T-helper 1 cell treated with Interleukin-12 subunit alpha and Interleukin-12 subunit beta and Interleukin-4 antibody, amounts not matched to agents 30 ng/mL and 1 ng/mL, for 36 hours (primary cell): ENCODE measurements at regions not wholly inside any gene's neighbourhood (a gene's known extent, or its start where the extent isn't known, plus 50 kb on each side); places are given as distances from the start of the nearest gene placed in this dataset.
"Not testable (repeated sequence)": the region's sequence is repeated elsewhere in the genome, so short reads cannot be mapped to it uniquely, and the experiment has no call there.

Experiments used
- intact Hi-C: fragments of 100-400 bp; cut with micrococcal nuclease; formaldehyde crosslinking; loops from one replicate; pipeline ENCODE4 v1.15.1; 2024

DNA sequence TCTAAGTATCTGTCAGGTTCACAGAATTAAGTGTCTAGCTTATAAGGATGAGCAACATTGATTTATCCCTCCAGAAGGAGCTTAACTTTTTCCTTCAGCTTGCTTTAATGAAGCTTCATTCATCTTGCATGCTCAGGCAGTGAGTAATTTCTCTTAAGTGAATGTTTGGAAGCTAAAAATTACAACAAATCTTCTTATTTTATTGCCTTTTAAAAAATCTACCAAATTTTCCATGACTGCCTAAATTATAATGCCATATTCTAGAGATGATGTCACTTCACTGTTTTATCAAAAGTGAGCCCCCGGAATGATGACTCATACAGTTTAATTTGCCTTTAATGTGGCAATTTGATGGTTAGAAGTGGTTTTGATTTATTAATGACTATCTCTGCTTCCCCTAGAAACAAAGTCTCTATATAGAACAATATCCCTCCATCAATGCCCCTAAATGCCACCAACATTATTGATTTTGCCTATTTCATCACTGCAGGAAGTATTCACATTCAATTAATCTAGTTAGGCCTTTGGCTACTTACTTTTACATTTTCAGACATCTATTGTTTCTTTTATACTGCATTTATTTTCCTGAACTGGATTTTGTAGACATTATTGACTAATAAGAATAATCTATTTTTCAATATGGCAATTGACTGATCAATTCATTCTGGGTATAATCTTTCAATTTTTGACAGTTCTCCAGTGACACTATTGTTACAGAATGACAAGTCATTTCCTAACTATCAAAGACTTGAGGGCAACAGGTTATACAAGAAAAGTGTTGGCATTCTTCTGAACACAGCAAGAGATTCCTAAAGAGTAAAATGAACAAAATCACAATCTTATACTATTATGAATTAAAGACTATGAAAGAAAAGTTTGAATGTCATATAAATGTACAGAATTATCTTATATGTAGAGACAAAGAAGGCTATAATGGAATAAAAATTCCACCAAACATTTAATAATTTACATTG lies 139.3 kb upstream of the ODAD2 start:
- intact Hi-C loops = no loop called here

DNA sequence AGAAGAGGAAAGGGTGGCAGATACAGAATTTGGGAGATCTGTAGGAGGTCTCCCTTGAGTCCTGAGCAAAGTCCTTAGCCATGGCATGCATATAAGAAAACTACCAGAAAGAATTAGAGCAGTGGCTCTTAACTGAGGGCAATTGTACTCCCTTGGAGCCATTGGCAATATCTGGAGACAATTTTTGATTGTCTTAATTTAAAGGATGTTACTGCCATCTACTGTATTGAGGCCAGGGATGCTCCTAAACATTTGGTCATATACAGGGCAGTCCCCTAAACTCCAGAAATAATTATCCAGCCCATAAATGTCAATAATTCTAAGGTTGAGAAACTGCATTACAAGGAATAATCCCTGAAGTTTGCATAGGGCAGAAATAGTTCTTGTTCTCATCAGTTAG lies 136.4 kb upstream of the ODAD2 start:
- intact Hi-C loops = no loop called here

DNA sequence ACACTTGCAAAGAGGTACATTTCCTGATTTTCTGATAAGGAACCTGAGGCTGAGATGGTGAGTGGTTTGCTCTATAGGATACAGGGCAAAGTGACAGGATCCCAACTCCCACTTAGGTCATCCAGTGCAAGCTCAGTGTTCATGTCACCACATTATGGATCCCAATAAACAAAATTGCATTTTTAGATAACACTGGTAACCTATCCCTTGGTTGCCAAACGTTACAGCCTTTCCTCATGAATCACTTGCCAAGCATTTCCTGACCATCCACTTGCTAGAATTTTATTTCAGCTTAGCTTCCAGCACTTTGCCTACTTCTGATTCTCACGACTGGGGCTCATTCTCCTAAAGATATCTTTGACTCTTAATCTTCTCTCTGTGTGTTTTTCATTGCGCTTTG lies 131.4 kb upstream of the ODAD2 start:
- intact Hi-C loops = no loop called here

DNA sequence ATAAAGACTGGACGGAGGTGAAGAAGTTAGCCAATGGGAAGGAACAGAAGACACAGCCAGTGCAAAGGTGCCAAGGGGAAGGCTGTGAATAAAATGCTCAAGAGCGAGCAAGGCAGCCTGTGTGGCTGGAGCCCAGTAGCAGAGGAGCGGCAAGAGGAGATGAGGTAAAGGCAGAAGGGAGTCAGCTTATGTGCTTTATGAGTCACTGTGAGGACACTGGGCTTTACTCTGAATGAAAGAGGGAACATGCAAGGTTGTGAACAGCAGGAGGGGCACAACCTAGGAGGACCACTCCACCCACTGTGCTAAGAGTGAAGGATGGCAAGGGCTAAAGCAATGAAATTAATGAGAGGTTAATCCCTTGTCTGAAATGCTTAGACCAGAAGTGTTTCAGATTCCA lies 129.0 kb upstream of the ODAD2 start:
- intact Hi-C loops = no loop called here

DNA sequence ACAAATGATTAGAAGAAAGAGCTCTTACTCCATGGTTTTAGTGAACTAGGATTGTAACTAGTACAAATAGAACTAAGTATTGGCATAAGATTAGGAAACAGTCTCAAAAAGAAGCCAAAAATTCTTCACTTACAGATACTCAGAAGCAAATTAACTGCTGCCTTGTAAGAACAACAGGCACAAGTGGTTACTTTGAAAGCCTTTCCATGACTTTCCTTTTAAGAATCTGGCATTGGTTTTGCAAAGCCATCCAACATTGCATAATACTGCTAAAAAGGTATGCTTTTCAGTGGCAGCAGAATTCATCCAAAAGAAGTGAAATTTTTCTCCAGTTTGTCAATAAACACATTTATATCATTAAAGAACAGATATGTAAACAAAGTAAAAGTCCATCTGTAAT lies 126.8 kb upstream of the ODAD2 start:
- intact Hi-C loops = no loop called here

DNA sequence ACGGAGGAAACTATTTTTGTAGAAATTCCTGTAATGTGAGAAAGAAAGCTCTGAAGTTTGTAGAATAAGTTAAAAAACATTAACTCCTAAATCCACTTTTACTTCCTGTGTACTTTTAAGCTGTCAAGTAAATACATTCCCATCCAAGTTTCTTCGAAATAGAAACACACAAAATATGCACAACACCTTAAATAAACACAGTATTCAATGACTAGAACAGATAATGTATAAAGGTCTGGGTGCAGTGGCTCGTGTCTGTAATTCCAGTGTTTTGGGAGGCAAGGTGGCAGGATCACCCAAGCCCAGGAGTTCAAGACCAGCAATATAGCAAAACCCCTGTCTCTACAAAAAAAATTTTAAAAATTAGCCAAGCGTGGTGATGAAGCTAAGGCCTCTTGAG lies 121.9 kb upstream of the ODAD2 start:
- intact Hi-C loops = no loop called here

DNA sequence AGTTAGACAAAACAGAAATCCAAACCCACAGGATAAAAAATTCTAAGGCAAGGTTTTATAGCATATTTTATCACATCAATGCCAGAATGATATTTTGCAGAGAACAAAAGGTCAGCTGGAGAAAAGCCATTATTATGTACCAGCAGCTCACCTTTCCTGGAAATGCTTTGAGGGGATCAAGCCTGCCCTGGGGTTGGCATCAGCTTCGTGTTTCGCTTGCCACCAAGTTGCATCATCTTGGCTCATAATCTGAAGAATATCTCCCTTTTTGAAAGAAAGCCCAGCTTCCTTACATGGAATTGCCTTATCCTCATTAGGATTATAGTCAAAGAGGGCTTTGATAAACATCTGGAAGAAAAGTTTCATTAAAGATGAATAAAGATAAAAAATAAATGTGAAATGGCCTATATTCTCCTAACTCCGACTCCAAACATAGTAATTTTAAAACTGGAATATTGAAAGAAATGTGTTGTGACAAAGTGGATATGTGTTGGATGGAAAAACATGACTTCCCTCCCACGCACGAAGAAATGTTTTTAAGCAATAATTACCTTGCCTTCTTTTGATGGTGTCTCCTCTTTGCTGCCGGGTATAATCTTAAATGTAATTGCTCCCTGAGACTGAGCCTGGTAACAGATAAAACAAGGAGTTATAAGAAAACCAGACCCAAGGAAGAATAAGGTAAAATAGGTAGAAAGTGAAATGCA lies 121.3 kb upstream of the ODAD2 start:
- intact Hi-C loops = no loop called here

DNA sequence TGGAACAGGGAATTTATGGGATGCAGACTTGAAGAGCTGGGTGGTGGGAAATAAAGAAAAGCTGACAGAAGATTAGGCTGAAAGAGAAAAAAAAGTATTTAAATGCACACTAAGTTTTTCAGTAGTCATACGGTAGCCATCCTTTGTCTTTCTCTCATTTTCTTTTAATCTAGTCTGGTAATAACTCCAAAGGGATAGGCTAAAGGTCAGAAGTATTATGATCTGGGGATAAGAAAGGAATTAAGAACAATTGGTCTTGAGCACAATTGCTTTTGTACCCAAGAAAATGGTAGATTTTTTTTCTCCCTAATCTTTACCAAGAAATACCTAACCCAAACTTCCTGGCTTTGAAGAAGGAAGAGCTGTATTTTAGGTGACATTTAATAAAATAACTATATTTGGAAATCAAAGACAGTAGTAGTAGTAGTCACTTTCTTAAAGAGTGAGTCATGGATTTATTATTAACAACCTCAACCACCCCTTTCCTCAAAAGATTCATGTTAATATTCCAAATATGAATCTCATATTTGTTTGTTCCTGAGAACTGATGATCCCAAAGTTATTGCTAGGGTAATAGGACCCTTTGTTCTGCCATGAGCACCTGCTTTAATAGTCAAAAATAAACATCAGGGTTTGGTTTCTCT lies 120.2 kb upstream of the ODAD2 start:
- intact Hi-C loops = no loop called here

DNA sequence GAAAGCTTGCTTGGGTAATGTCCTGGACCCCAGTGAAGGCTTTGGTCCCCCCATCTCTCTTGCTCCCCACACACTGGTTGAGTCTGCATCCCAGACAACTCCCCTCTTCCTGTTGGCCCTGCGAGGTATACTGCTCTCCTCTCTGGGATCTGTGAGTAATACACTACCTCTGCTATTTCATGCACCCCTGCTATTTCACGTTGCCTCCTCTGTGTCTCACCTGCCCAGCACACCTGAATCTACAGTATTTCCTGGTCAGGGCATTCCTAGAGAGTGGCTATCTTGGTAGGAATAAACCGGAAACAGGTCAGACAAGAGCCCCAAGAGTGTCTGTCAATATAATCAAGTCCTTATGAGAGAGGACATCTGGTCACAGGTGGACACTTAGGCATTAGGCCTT lies 114.3 kb upstream of the ODAD2 start:
- intact Hi-C loops = no loop called here

DNA sequence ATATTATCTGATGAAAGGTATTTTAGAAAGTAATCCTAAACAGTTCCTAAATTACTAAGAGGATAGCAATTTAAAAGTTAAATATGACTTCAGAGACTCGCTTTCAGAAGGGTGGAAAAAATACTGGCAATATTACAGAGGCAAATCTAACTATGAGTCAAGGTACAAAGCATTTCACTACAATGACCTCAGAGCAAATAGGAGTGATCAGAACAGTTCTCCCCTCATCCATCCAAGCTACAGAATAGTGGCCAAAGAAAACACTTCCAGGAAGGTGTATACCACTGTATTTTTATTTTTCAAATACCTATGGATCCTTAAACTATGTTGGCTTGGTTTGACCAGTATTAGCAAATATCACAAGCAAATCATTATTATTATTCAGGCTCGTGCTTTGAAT lies 112.8 kb upstream of the ODAD2 start:
- intact Hi-C loops = no loop called here

DNA sequence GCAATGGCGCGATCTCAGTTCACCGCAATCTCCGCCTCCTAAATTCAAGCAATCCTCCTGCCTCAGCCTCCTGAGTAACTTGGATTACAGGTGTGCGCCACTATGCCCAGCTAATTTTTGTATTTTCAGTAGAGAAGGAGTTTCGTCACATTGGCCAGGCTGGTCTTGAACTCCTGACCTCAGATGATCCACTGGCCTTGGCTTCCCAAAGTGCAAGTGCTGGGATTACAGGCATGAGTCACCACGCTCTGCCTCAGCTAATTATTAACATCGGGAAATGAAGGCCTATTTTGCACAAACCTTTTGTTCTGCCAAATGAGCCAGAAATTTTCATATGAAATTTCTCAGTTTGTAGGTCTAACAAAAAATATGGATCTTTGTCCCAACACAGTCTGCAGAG lies 106.7 kb upstream of the ODAD2 start:
- intact Hi-C loops = no loop called here

DNA sequence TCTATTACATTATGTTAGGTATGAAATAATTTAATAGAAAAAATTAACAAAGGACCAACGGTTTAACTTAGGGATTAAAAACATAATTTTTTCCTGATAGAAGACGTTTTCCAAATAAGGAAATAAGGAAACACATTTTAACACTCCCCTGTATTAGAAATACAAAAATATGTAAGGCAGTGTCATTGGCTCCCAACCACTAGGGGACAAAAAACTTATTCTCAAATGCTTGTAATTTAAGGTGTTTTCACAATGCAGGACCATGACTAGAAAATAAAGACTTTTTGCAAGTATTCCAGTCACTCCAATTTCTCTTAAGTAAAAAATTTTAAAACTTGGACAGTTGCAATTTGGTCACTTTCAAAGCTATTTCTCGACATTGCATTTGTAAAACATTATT lies 98.8 kb upstream of the ODAD2 start:
- intact Hi-C loops = no loop called here

DNA sequence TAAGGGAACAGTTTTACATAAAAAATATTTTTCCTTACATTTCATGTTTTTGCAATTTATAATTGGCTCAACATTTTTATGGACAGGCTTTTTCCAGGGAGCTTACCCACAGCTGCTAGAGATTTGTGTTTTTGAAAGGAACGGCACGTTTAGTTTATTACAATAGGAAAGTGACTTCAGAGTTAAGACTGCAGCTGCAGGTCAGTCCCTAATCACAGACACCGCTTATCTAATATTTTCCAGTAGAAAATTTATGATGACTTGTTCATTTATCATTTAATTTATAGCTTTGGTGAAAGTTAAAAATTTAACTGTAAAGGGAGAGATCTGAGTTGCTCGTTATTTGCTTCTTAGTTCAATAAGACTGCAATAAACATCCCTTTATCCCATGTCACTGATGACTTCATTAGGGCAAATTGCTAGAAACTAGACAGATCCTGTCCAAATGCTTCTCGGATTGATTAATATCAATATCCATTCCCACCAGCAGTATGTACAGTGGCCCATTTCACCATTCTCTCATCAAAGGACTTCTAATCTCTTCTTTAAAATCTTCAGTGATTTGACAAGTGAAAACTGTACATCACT lies 97.0 kb upstream of the ODAD2 start:
- intact Hi-C loops = no loop called here

DNA sequence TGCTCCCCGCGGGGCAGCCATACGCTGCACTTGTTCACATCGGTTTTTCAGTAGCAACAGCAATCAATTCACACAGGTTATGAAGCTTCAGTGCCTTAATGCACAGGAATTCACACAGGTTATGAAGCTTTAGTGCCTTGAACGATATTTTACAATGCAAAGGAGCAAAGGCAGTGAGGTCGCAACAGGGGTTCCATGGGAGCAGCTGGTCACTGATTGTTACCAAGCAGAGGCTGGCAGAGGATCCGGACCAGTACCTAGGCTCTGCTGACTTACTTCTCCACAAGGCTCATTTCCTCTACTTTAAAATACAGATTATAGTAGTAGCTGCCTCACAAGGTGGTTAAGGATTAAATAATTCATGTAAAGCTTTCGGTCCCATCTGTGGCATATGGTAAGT lies 95.2 kb upstream of the ODAD2 start:
- intact Hi-C loops = no loop called here

DNA sequence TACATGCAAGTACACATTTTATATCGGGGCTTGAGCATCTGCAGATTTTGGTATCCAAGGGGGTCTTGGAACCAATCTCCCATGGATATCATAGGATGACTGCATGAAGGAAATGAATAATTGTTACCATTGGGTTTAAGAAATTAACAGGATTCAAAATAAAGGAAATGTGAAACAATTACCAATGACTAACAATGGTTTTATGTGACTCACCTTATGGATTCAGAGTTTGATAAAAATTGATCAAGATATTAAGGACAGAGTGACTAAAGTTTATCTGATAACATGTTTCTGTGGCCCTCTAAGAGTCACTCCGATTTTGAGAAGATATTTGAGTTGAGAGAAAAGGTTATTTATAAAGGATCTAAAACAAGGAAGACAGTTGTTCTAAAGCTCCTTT lies 93.0 kb upstream of the ODAD2 start:
- intact Hi-C loops = no loop called here

DNA sequence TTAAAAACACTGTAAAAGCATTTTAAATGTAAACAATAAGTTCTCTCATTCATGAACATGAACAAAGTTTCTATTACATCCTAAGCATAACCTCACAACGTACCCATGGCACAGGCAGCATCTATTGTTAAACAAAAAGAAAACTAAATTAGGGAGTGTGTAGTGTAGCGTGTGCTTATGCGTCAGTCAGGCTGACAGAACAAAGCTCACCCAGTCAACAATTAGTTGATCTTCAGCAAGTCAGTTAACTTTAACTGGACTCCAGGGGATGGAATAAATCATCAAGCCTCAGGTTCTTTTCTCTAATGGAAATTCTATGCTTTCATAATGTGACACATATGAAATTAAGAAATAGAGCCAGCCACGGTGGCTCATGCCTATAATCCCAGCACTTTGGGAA lies 91.6 kb upstream of the ODAD2 start:
- intact Hi-C loops = no loop called here

DNA sequence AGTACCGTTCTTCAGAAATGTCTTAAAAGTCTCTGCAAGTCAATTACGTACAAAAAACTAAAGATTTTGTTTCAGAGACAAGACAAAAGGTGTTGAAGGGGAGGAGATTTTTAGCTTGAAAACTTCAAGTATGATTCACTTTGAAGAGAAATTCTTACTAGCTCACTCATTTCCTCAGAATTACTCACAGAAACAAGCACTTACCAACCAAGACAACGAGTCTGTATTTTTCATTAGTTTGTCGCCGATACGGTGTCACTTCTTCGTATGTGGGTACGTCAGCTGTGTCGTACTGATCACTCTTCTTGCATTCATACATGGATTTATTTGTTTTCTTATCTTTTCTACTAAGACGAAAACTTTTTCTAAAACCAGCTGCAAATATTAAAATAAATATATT lies 90.6 kb upstream of the ODAD2 start:
- intact Hi-C loops = no loop called here

DNA sequence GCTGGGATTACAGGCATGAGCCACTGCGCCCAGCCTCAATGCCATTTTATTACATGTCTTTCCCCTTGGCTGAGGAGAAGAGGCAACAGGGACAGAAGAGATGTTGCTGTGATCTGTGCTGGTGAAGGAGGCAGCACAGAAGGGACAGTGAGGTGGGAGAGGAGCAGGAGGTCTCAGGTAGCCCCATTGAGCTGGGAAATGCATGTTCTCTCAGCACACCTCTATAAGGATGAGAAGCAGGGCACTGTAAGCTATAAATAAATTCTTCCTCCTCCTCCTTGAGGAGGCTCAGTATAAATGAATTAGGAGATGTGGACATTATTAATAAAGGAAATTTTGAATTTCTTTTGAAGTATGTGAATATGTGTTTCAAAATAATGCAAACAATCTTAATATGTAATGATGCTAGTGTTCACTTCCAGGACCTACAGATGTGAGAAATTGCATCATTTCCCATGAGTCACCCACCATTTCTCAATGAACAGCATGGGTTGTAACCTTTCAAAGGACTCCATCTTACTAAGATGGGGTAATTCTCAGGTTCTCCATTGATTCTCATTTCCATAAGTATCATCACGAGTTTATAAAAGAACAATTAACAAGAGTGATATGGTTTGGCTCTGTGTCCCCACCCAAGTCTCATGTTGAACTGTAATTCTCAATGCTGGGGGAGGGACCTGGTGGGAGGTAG lies 88.9 kb upstream of the ODAD2 start:
- intact Hi-C loops = no loop called here

DNA sequence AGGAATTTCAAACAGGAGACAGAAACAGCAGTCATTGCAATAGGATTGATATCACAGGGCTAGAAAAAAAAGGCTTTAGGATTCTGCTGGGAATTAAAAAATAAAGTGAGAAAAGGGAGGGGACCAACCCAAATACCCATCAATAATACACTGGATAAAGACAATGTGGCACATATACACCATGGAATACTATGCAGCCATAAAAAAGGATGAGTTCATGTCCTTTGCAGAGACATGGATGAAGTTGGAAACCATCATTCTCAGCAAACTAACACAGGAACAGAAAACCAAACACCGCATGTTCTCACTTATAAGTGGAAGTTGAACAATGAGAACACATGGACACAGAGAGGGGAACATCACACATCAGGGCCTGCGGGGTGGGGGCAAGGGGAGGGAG lies 86.9 kb upstream of the ODAD2 start:
- intact Hi-C loops = not testable (repeated sequence)

DNA sequence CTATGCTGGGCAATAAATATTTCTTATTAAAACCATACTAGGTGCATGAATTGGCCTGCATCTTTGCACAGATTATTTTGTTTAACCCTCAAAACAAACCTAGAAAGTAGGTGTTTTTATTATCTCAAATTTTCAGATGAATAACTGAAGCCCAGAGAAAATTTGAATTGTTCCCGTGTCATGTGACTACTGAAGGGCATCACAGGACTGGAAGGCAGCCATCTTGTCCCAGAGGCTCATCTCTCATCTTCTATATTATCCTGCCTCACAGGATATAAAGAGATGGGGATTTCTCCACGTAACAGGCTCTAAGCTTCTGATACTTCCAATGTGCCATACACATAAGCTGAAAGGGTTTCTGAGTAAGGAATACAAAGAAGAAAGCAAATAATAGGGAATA lies 84.0 kb upstream of the ODAD2 start:
- intact Hi-C loops = no loop called here

DNA sequence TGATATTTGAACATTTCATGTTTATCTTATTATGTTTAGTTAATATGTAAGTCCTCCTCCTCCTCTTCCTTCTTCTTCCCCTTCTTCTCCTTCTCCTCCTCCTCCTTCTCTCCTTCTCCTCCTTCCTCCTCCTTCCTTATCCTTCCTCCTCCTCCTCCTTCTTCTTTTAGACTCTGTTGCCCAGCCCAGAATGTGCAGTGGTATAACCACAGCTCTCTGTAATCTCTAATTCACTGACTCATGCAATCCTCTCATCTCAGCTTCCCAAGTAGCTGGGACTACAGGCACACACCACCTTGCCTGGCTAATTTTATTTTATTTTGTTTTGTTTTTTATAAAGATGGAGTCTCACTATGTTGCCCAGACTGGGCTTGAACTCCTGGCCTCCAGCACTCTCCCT lies 83.4 kb upstream of the ODAD2 start:
- intact Hi-C loops = no loop called here
